ENCODE measurements at regions not wholly inside any gene's neighbourhood (a gene's known extent, or its start where the extent isn't known, plus 50 kb on each side); places are given as distances from the start of the nearest gene placed in this dataset.

DNA sequence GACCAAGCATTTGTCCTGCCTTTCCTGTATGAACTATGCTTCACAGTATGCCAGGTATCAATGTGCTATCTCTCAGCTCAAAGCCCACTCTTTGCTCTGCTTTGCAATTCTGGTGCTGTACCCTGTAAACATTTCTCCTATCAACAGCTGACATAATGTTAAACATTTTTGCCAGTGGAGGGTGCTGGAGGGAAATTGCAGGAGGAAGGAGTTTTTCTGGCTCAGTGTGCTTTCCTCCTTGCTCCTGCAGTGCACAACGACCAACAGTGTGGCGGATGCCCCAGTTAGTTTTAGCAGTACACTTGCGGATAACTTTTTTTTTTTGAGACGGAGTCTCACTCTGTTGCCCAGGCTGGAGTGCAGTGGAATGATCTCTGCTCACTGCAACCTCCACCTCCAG, 67.1 kb upstream of the PTGFRN start:
- Histone ChIP-seq H2BK20ac (ENCODE audit: low read depth, low read length, poor library complexity, severe bottlenecking) (no peak overlapping the region), H4K5ac (ENCODE audit: insufficient read length, low read depth, low read length) (no peak overlapping the region), H3K14ac (ENCODE audit: insufficient read depth, low read length) (no peak overlapping the region), H3K9ac (ENCODE audit: extremely low read depth, insufficient read length, low read length) (no peak overlapping the region), H3K4me2 (ENCODE audit: insufficient read depth, insufficient read length, low read length) (no peak overlapping the region), H2AFZ (ENCODE audit: low read length) (no peak overlapping the region), H3K23me2 (ENCODE audit: insufficient read length, low read depth, low read length, poor library complexity, severe bottlenecking) (no peaks in the 10 kb centered on the region), H3K4ac (ENCODE audit: low read depth, low read length) (no peak overlapping the region), H3K18ac (ENCODE audit: insufficient read length, low read depth, low read length) (no peak overlapping the region), H3K27ac (ENCODE audit: insufficient read length, low read depth, low read length) (no peak overlapping the region), H4K8ac (replicated peaks; ENCODE audit: insufficient read length, low read depth, low read length) (no peak overlapping the region), H3K79me1 (ENCODE audit: insufficient read depth, low read depth, low read length, poor library complexity, severe bottlenecking) (no peaks in the 10 kb centered on the region), H2BK120ac (ENCODE audit: low read depth, low read length, poor library complexity, severe bottlenecking) (no peak overlapping the region), H3K23ac (ENCODE audit: insufficient read length, low read depth, low read length) (no peak overlapping the region), H3K27me3 (ENCODE audit: insufficient read depth, low read length) (no peaks in the 10 kb centered on the region), H2BK5ac (ENCODE audit: insufficient read length, low read length) (no peak overlapping the region), H3K79me2 (ENCODE audit: insufficient read depth, low read length) (no peaks in the 10 kb centered on the region), H2BK12ac (ENCODE audit: insufficient read length, low read depth, low read length) (no peak overlapping the region), H3K4me1 (ENCODE audit: insufficient read depth, low read length) (no peaks in the 10 kb centered on the region), H2BK15ac (ENCODE audit: low read depth, low read length) (no peak overlapping the region), H3K56ac (ENCODE audit: insufficient read length, low read depth, low read length) (no peak overlapping the region), H3T11ph (ENCODE audit: low read length) (no peak overlapping the region), H4K20me1 (ENCODE audit: control insufficient read depth, insufficient read depth, insufficient read length) (no peaks in the 10 kb centered on the region), H3K9me3 (ENCODE audit: control insufficient read depth, low read depth, low read length) (no peaks in the 10 kb centered on the region), H2AK5ac (ENCODE audit: insufficient read length, low read length) (no peak overlapping the region), H4K91ac (ENCODE audit: insufficient read length, low read depth, low read length) (no peak overlapping the region)
- H3K9me3 Mint-ChIP-seq: peaks cover 13 to 15% of the 10 kb centered on the region in 2 experiments
- whole genome bisulfite sequencing (ENCODE audit: extremely low coverage, insufficient read length, low lambda C conversion rate): no CpG with 5 or more reads among the region's 4 CpGs
- H3K4me3 Mint-ChIP-seq: no peak overlapping the region
- peaks cover 5 to 7% of the 10 kb centered on the region in 2 experiments; a peak in 2 of 4 replicates for H3K4me1 Mint-ChIP-seq
- H3K27ac Mint-ChIP-seq: no peak overlapping the region; a peak in 1 of 7 replicates
- peaks cover 6 to 13% (median 8%) of the 10 kb centered on the region in 3 experiments; a peak in 5 of 7 replicates for H3K36me3 Mint-ChIP-seq (ENCODE audit: insufficient read depth in 1 of 3, low read depth in 3 of 3)
- DNase-seq: no peak
- no peaks in the 10 kb centered on the region for H3K27me3 Mint-ChIP-seq (ENCODE audit: low read depth)
- TF ChIP-seq, protein P1, sequence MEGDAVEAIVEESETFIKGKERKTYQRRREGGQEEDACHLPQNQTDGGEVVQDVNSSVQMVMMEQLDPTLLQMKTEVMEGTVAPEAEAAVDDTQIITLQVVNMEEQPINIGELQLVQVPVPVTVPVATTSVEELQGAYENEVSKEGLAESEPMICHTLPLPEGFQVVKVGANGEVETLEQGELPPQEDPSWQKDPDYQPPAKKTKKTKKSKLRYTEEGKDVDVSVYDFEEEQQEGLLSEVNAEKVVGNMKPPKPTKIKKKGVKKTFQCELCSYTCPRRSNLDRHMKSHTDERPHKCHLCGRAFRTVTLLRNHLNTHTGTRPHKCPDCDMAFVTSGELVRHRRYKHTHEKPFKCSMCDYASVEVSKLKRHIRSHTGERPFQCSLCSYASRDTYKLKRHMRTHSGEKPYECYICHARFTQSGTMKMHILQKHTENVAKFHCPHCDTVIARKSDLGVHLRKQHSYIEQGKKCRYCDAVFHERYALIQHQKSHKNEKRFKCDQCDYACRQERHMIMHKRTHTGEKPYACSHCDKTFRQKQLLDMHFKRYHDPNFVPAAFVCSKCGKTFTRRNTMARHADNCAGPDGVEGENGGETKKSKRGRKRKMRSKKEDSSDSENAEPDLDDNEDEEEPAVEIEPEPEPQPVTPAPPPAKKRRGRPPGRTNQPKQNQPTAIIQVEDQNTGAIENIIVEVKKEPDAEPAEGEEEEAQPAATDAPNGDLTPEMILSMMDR (conservative IDR thresholded peaks at IDR 0.05): no peak; the same call in 2 of the 3 replicates

Measured in H9 (cell line).